ENCODE measurements at regions not wholly inside any gene's neighbourhood (a gene's known extent, or its start where the extent isn't known, plus 50 kb on each side); places are given as distances from the start of the nearest gene placed in this dataset.
A peak's percentile ranks its signal among the peaks of the same experiment; 100 is the strongest.
"Not testable (repeated sequence)": the region's sequence is repeated elsewhere in the genome, so short reads cannot be mapped to it uniquely, and the experiment has no call there.

DNA sequence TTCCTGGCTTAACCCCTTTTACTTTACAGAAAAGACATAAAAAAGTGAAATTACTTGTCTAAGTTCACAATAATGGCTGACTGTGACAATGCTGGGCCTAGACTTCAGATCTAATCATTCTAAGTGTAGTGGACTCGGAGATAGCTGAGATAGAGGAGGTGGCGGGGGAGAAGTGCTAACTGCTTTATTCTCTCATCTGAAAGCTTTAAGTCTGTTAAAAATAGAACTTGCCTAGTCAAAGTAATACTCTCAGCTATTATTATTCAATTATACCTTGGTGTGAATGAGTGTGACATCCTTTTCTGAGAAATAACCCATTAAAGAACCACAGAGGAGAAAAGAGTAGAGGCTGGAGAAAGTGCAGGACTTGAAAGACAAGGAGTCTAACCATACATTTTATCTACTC is 96.1 kb upstream of the OLIG2 start:
- no peak for DNase-seq (ENCODE audit: low read depth)
- no peak overlapping the region for H3K4me3 ChIP-seq (ENCODE audit: low read depth, low read length)
- TF ChIP-seq, protein P1, sequence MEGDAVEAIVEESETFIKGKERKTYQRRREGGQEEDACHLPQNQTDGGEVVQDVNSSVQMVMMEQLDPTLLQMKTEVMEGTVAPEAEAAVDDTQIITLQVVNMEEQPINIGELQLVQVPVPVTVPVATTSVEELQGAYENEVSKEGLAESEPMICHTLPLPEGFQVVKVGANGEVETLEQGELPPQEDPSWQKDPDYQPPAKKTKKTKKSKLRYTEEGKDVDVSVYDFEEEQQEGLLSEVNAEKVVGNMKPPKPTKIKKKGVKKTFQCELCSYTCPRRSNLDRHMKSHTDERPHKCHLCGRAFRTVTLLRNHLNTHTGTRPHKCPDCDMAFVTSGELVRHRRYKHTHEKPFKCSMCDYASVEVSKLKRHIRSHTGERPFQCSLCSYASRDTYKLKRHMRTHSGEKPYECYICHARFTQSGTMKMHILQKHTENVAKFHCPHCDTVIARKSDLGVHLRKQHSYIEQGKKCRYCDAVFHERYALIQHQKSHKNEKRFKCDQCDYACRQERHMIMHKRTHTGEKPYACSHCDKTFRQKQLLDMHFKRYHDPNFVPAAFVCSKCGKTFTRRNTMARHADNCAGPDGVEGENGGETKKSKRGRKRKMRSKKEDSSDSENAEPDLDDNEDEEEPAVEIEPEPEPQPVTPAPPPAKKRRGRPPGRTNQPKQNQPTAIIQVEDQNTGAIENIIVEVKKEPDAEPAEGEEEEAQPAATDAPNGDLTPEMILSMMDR (conservative IDR thresholded peaks at IDR 0.05; ENCODE audit: low read depth, low read length), result no peak

DNA sequence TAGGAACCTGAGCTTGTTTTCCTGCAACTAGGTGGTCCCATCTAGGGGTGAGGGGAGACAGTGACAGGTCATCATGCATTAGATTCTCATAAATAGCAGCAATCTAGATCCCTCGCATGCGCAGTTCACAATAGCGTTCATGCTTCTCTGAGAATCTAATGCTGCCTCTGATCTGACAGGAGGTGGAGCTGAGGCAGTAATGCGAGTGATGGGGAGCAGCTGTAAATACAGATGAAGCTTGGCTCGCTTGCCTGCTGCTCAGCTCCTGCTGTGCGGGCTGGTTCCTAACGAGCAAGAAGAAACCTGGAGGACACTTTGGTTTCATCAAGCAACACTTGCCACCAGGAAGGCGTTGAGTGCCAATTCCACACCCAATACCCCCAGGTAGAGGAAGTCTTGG is 95.1 kb upstream of the OLIG2 start:
- TF ChIP-seq, protein P1 (conservative IDR thresholded peaks at IDR 0.05; ENCODE audit: low read depth, low read length), result no peak
- H3K4me3 ChIP-seq (ENCODE audit: low read depth, low read length), result no peak overlapping the region
- DNase-seq (ENCODE audit: low read depth), result no peak

DNA sequence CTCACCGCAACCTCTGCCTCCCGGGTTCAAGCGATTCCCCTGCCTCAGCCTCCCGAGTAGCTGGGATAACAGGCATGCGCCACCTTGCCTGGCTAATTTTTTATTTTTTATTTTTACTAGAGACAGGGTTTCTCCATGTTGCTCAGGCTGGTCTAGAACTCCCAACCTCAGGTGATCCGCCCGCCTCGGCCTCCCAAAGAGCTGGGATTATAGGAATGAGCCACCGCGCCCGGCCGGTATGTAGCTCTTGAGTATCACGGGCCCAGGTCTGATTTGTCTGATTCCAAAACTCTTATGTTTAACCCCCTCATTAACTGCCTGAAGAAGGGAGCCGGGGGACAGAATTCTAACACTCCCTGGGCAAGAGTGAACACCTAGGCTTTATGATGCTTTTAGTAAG is 91.7 kb upstream of the OLIG2 start:
- not testable (repeated sequence) for DNase-seq (ENCODE audit: low read depth); H3K4me3 ChIP-seq (ENCODE audit: low read depth, low read length)

DNA sequence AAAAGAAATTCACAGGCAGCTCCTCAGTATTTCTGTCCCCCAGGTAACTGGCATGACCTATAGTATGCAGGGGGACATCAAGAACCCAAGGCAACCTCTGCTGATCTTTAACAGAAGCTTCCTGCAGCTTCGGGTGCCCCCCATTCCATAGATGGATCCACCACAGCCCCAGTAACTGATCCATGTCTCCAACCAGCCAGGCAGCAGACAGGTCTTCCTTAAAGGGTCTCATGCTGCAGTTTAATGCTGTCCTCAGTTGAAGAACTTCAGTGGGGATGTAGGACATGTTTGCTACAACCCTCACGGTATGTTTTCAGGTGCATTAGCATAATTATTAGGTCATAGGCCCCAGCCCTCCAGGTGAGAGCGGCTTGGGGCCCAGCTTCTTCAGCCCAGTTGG is 90.9 kb upstream of the OLIG2 start:
- TF ChIP-seq, protein P1 (conservative IDR thresholded peaks at IDR 0.05; ENCODE audit: low read depth, low read length), result no peak
- DNase-seq (ENCODE audit: low read depth), result no peak
- H3K4me3 ChIP-seq (ENCODE audit: low read depth, low read length), result no peak overlapping the region

DNA sequence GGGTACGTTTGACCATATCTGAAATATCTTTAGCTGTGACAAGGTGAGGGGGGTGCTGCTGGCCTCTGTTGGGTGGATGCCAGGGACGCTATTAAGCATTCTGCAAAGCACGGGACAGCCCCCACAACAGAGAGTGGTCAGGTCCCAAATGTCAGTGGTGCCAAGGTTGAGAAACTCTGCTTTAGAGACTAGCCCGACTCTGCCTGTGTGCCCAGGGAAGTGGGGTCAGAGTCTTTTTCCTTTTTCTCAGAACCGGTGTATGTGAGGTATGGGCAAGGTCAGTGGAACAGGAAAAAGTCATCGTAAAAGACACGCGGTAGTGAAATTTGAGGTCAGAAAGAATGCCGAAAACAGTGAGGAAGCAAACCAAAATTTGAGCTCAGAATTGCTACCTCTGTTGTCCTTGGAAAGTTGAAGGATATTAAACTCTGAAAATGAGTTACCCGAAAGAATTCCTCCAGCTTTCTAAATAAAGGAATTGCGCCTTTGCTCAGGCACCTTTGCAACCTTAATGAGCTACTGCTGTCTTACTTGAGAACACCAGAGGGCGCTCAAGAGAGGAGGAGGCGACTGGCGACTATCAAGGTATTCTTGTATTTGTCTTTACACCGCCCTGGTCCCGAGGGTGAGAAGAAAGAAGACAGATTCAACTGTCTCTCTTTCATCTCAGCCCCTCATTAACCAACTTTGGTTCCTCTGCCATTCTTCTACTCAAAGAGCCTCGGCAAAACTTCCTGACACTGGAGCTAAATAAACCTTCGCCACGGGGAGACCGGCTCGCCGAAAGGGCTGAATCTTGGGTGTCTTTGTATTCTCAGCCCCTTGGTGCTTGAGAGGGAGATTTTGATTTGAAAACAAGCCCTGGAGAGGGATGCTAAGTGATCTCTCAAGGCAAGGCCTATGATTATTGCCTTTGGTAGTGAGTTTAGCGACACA is 85.4 kb upstream of the OLIG2 start:
- H3K4me3 ChIP-seq (ENCODE audit: low read depth, low read length), result no peak overlapping the region
- peak; percentile 65 for DNase-seq (ENCODE audit: low read depth)
- TF ChIP-seq, protein P1 (conservative IDR thresholded peaks at IDR 0.05; ENCODE audit: low read depth, low read length), result peak; percentile 82

DNA sequence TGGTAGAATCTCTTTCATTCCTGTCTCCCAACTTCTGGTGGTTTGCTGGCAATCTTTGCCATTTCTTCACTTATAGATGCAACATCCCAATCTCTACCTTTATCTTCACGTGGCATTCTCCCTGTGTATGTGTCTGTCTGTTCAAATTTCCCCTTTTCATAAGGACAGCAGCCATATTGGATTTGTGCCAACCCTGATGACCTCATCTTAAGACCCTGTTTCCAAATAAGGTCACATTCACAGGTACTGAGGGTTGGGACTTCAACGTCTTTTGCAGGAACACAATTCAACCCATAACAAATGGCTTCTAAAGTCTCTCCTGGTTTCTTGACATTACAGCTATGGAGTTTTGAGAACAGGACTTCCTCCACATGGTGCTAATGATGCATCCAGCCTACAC is 84.5 kb upstream of the OLIG2 start:
- H3K4me3 ChIP-seq (ENCODE audit: low read depth, low read length), result no peak overlapping the region
- TF ChIP-seq, protein P1 (conservative IDR thresholded peaks at IDR 0.05; ENCODE audit: low read depth, low read length), result no peak
- no peak for DNase-seq (ENCODE audit: low read depth)

GRCh38 chr21:32946654-32947053 is 79.1 kb upstream of the OLIG2 start:
- no peak for DNase-seq (ENCODE audit: low read depth)
- H3K4me3 ChIP-seq (ENCODE audit: low read depth, low read length), result no peak overlapping the region
- TF ChIP-seq, protein P1 (conservative IDR thresholded peaks at IDR 0.05; ENCODE audit: low read depth, low read length), result no peak

Measured in choroid plexus epithelial cell (primary cell).